Trophoblast cell (in vitro differentiated cells and primary cell): ENCODE measurements at regions not wholly inside any gene's neighbourhood (a gene's known extent, or its start where the extent isn't known, plus 50 kb on each side); places are given as distances from the start of the nearest gene placed in this dataset.
"Not testable (repeated sequence)": the region's sequence is repeated elsewhere in the genome, so short reads cannot be mapped to it uniquely, and the experiment has no call there.

Experiments
- DNase-seq, 2 donors: peaks; one replicate each; pipeline ENCODE4 v3.0.0-alpha.2; 2016
- H2AFZ ChIP-seq: 2 replicates; pipeline ENCODE4 v1.6.1; 2013; ENCODE audit warnings: low read length, moderate library complexity, mild to moderate bottlenecking; ENCODE audit not compliant: insufficient read depth, poor library complexity
- H2AK5ac ChIP-seq: 2 replicates; pipeline ENCODE4 v1.6.1; 2013; ENCODE audit warnings: mild to moderate bottlenecking, low read length
- H2BK120ac ChIP-seq: 2 replicates; pipeline ENCODE4 v1.6.1; 2013; ENCODE audit warnings: low read length, mild to moderate bottlenecking, moderate library complexity; ENCODE audit not compliant: insufficient read depth, poor library complexity
- H2BK12ac ChIP-seq: 2 replicates; pipeline ENCODE4 v1.6.1; 2013; ENCODE audit warnings: mild to moderate bottlenecking, low read length, moderate library complexity
- H2BK5ac ChIP-seq: 2 replicates; pipeline ENCODE4 v1.6.1; 2013; ENCODE audit warnings: low read length, low read depth, moderate library complexity, mild to moderate bottlenecking; ENCODE audit not compliant: poor library complexity
- H3K14ac ChIP-seq: 2 replicates; pipeline ENCODE4 v1.6.1; 2013; ENCODE audit warnings: mild to moderate bottlenecking, low read length
- H3K18ac ChIP-seq: 2 replicates; pipeline ENCODE4 v1.6.1; 2013; ENCODE audit warnings: mild to moderate bottlenecking, low read length
- H3K23ac ChIP-seq: 2 replicates; pipeline ENCODE4 v1.6.1; 2013; ENCODE audit warnings: low read length
- H3K27ac ChIP-seq: 2 replicates; pipeline ENCODE4 v1.5.1; 2013; ENCODE audit warnings: low read depth, mild to moderate bottlenecking, inconsistent platforms, low read length, moderate library complexity
- H3K27me3 ChIP-seq: 2 replicates; pipeline ENCODE4 v1.6.1; 2013; ENCODE audit warnings: inconsistent platforms, mild to moderate bottlenecking, low read length, moderate library complexity; ENCODE audit not compliant: insufficient read depth
- H3K36me3 ChIP-seq, 2 experiments: 1 replicate in 1 of 2; 2 replicates in 1 of 2; pipeline ENCODE4 v1.6.1; 2013; ENCODE audit warnings: low read length in 2 of 2, mild to moderate bottlenecking in 2 of 2, moderate library complexity in 1 of 2; ENCODE audit not compliant: insufficient read depth in 2 of 2, control insufficient read depth in 1 of 2
- H3K4ac ChIP-seq: 2 replicates; pipeline ENCODE4 v1.6.1; 2013; ENCODE audit warnings: low read depth, mild to moderate bottlenecking, low read length, moderate library complexity
- H3K4me1 ChIP-seq, 2 experiments: 1 replicate in 1 of 2; 2 replicates in 1 of 2; pipeline ENCODE4 v1.6.1; 2013; ENCODE audit warnings: low read length in 2 of 2, mild to moderate bottlenecking in 2 of 2, moderate library complexity in 1 of 2; ENCODE audit not compliant: insufficient read depth in 2 of 2, control insufficient read depth in 1 of 2
- H3K4me2 ChIP-seq: 2 replicates; pipeline ENCODE4 v1.6.1; 2013; ENCODE audit warnings: inconsistent platforms, mild to moderate bottlenecking, low read length, moderate library complexity
- H3K4me3 ChIP-seq: 2 replicates; pipeline ENCODE4 v1.5.1; 2013; ENCODE audit warnings: mild to moderate bottlenecking, low read depth, low read length, inconsistent platforms
- H3K79me1 ChIP-seq: one replicate; pipeline ENCODE4 v1.6.1; 2013; ENCODE audit warnings: low read length
- H3K79me2 ChIP-seq: 2 replicates; pipeline ENCODE4 v1.6.1; 2013; ENCODE audit warnings: low read length, mild to moderate bottlenecking; ENCODE audit not compliant: control insufficient read depth, insufficient read depth, poor library complexity
- H3K9ac ChIP-seq: 2 replicates; pipeline ENCODE4 v1.6.1; 2013; ENCODE audit warnings: mild to moderate bottlenecking, low read length
- H3K9me3 ChIP-seq: 2 replicates; pipeline ENCODE4 v1.6.1; 2013; ENCODE audit warnings: low read depth, mild to moderate bottlenecking, control low read depth, inconsistent platforms, low read length; ENCODE audit not compliant: insufficient read depth
- H4K12ac ChIP-seq: 2 replicates; pipeline ENCODE4 v1.6.1; 2013; ENCODE audit warnings: low read depth, mild to moderate bottlenecking, low read length, moderate library complexity
- H4K8ac ChIP-seq: 2 replicates; pipeline ENCODE4 v1.6.1; 2013; ENCODE audit warnings: low read depth, mild to moderate bottlenecking, low read length, moderate library complexity
- H4K91ac ChIP-seq: one replicate; pipeline ENCODE4 v1.6.1; 2013; ENCODE audit warnings: low read depth, mild to moderate bottlenecking, low read length, moderate library complexity
- WGBS: extraction: QIAGEN DNeasy Blood & Tissue Kit; methylation state at CpG from one replicate; pipeline ENCODE4 v1.1.7; 2013; ENCODE audit warnings: missing lambda C conversion rate; ENCODE audit not compliant: insufficient read length, insufficient coverage; ENCODE audit errors: extremely low coverage; 5-methylcytosine and 5-hydroxymethylcytosine counted together

DNA sequence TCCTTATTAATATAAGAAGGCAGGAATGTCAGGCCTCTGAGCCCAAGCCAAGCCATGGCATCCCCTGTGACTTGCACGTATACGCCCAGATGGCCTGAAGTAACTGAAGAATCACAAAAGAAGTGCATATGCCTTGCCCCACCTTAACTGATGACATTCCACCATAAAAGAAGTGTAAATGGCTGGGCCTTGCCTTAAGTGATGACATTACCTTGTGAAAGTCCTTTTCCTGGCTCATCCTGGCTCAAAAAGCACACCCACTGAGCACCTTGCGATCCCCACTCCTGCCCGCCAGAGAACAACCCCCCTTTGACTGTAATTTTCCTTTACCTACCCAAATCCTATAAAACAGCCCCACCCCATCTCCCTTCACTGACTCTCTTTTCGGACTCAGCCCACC is 217.5 kb downstream of the TXNL1 start:
- not testable (repeated sequence) for H3K4me3 ChIP-seq, H3K4me1 ChIP-seq, H2BK120ac ChIP-seq, H2AFZ ChIP-seq, DNase-seq, H3K9ac ChIP-seq, H3K4ac ChIP-seq, H2BK12ac ChIP-seq, H2BK5ac ChIP-seq, H4K8ac ChIP-seq, H3K27me3 ChIP-seq, H3K79me2 ChIP-seq, H3K36me3 ChIP-seq, H2AK5ac ChIP-seq, H3K27ac ChIP-seq, H4K91ac ChIP-seq, H4K12ac ChIP-seq, H3K4me2 ChIP-seq, H3K14ac ChIP-seq, H3K18ac ChIP-seq, H3K79me1 ChIP-seq, H3K23ac ChIP-seq, H3K9me3 ChIP-seq
- WGBS: no CpG with 5 or more reads among the region's 5 CpGs

GRCh38 chr18:56414357-56414756 is 224.0 kb downstream of the TXNL1 start:
- Histone ChIP-seq H3K36me3 (no peaks in the 10 kb centered on the region), H3K9me3 (peaks cover 2% of the 10 kb centered on the region), H3K18ac (no peak overlapping the region), H4K8ac (no peak overlapping the region), H4K12ac (no peak overlapping the region), H2AK5ac (no peak overlapping the region), H3K27ac (no peak overlapping the region), H3K4ac (no peak overlapping the region), H4K91ac (no peak overlapping the region), H3K4me3 (no peak overlapping the region), H3K4me1 (no peaks in the 10 kb centered on the region), H3K79me2 (no peaks in the 10 kb centered on the region), H2BK12ac (no peak overlapping the region), H3K79me1 (no peaks in the 10 kb centered on the region), H2AFZ (no peak overlapping the region), H3K14ac (no peak overlapping the region), H3K4me2 (no peak overlapping the region), H2BK5ac (no peak overlapping the region), H3K23ac (no peak overlapping the region), H3K27me3 (no peaks in the 10 kb centered on the region), H2BK120ac (no peak overlapping the region), H3K9ac (no peak overlapping the region)
- WGBS: no CpG with 5 or more reads among the region's 2 CpGs
- DNase-seq: no peak

GRCh38 chr18:56413862-56414261 is 224.5 kb downstream of the TXNL1 start:
- no peak overlapping the region for H4K8ac ChIP-seq
- no peak overlapping the region for H4K91ac ChIP-seq
- no peak overlapping the region for H2AK5ac ChIP-seq
- H3K27ac ChIP-seq: no peak overlapping the region
- WGBS: no CpG with 5 or more reads among the region's 3 CpGs
- no peaks in the 10 kb centered on the region for H3K79me2 ChIP-seq
- H4K12ac ChIP-seq: no peak overlapping the region
- H3K4me1 ChIP-seq: no peaks in the 10 kb centered on the region
- no peak overlapping the region for H3K4me3 ChIP-seq
- H3K23ac ChIP-seq: no peak overlapping the region
- no peak overlapping the region for H2BK12ac ChIP-seq
- H2BK120ac ChIP-seq: no peak overlapping the region
- no peak overlapping the region for H2BK5ac ChIP-seq
- H3K9ac ChIP-seq: no peak overlapping the region
- H3K14ac ChIP-seq: no peak overlapping the region
- H3K4me2 ChIP-seq: no peak overlapping the region
- no peaks in the 10 kb centered on the region for H3K27me3 ChIP-seq
- H3K18ac ChIP-seq: no peak overlapping the region
- no peak overlapping the region for H3K4ac ChIP-seq
- no peaks in the 10 kb centered on the region for H3K36me3 ChIP-seq
- H2AFZ ChIP-seq: no peak overlapping the region
- peaks cover 2% of the 10 kb centered on the region for H3K9me3 ChIP-seq
- no peak for DNase-seq
- no peaks in the 10 kb centered on the region for H3K79me1 ChIP-seq

- H2BK5ac ChIP-seq: no peak overlapping the region
- H4K91ac ChIP-seq: no peak overlapping the region
- H3K27me3 ChIP-seq: no peaks in the 10 kb centered on the region
- no peak overlapping the region for H3K9ac ChIP-seq
- H3K9me3 ChIP-seq: peaks cover 2% of the 10 kb centered on the region
- no peak overlapping the region for H3K4me3 ChIP-seq
- H3K14ac ChIP-seq: no peak overlapping the region
- DNase-seq: no peak
- no peak overlapping the region for H2AFZ ChIP-seq
- H3K27ac ChIP-seq: no peak overlapping the region
- no peak overlapping the region for H3K18ac ChIP-seq
- no peaks in the 10 kb centered on the region for H3K36me3 ChIP-seq
- WGBS: no CpG with 5 or more reads among the region's 1 CpG
- no peak overlapping the region for H2BK12ac ChIP-seq
- no peak overlapping the region for H4K12ac ChIP-seq
- no peaks in the 10 kb centered on the region for H3K79me2 ChIP-seq
- H3K4me1 ChIP-seq: no peaks in the 10 kb centered on the region
- no peak overlapping the region for H3K23ac ChIP-seq
- H2BK120ac ChIP-seq: no peak overlapping the region
- H3K4me2 ChIP-seq: no peak overlapping the region
- no peaks in the 10 kb centered on the region for H3K79me1 ChIP-seq
- H2AK5ac ChIP-seq: no peak overlapping the region
- no peak overlapping the region for H4K8ac ChIP-seq
- H3K4ac ChIP-seq: no peak overlapping the region
Observed at GRCh38 chr18:56412951-56413350, 225.4 kb downstream of the TXNL1 start.

GRCh38 chr18:56409736-56410135 is 228.7 kb downstream of the TXNL1 start:
- DNase-seq: no peak
- Histone ChIP-seq H3K4me3 (no peak overlapping the region), H3K18ac (no peak overlapping the region), H3K79me1 (no peaks in the 10 kb centered on the region), H4K91ac (no peak overlapping the region), H3K79me2 (no peaks in the 10 kb centered on the region), H3K4me1 (no peaks in the 10 kb centered on the region), H3K27ac (no peak overlapping the region), H2BK12ac (no peak overlapping the region), H4K8ac (no peak overlapping the region), H3K27me3 (no peaks in the 10 kb centered on the region), H3K36me3 (no peaks in the 10 kb centered on the region), H3K23ac (no peak overlapping the region), H3K9ac (no peak overlapping the region), H2BK120ac (no peak overlapping the region), H3K4me2 (no peak overlapping the region), H3K14ac (no peak overlapping the region), H2AK5ac (no peak overlapping the region), H3K9me3 (peaks cover 2% of the 10 kb centered on the region), H2AFZ (no peak overlapping the region), H4K12ac (no peak overlapping the region), H2BK5ac (no peak overlapping the region), H3K4ac (no peak overlapping the region)
